H1 (cell line): ENCODE measurements at regions not wholly inside any gene's neighbourhood (a gene's known extent, or its start where the extent isn't known, plus 50 kb on each side); places are given as distances from the start of the nearest gene placed in this dataset.

Source experiments
- CTCF ChIA-PET: fragments of 300-600 bp; sonication (Branson Sonifier 250); formaldehyde crosslinking; loops from one replicate; lab custom pipeline; 2021; ENCODE audit not compliant: partially characterized antibody; lab: Charles Lee
- POLR2A ChIA-PET: fragments of 300-600 bp; sonication (Branson Sonifier 250); formaldehyde crosslinking; loops from one replicate; lab custom pipeline; 2021; ENCODE audit warnings: inconsistent platforms; ENCODE audit not compliant: partially characterized antibody; lab: Charles Lee
- DNase-seq, 2 experiments: peaks; one replicate each; pipeline versions ENCODE4 v3.0.0 to v3.0.0-alpha.2; 2010 to 2022; ENCODE audit warnings: low spot score in 2 of 2, low read depth in 1 of 2, mixed read lengths in 1 of 2
- FAIRE-seq: peaks from 2 replicates; lab custom pipeline; 2011; peaks lifted over from hg19 to GRCh38; lab: Jason Lieb, UNC
- H2AFZ ChIP-seq: 2 replicates; pipeline ENCODE4 v1.8.1; 2012; ENCODE audit warnings: low read length, inconsistent platforms
- H2AK5ac ChIP-seq: 2 replicates; pipeline ENCODE4 v1.6.1; 2013; ENCODE audit warnings: low read depth, low read length
- H2BK120ac ChIP-seq: replicated peaks from 2 replicates; pipeline ENCODE3; 2013; ENCODE audit warnings: low read depth, low read length, inconsistent platforms
- H2BK12ac ChIP-seq: 2 replicates; pipeline ENCODE4 v1.6.1; 2013; ENCODE audit warnings: low read depth, low read length
- H2BK15ac ChIP-seq: 2 replicates; pipeline ENCODE4 v1.6.1; 2013; ENCODE audit warnings: low read length
- H2BK20ac ChIP-seq: 2 replicates; pipeline ENCODE4 v1.6.1; 2013; ENCODE audit warnings: low read length
- H2BK5ac ChIP-seq: 2 replicates; pipeline ENCODE4 v1.6.1; 2013; ENCODE audit warnings: low read depth, low read length
- H3K14ac ChIP-seq: 2 replicates; pipeline ENCODE4 v1.6.1; 2013; ENCODE audit warnings: inconsistent platforms; ENCODE audit not compliant: insufficient read length
- H3K18ac ChIP-seq: 2 replicates; pipeline ENCODE4 v1.6.1; 2013; ENCODE audit warnings: low read length; ENCODE audit errors: extremely low read depth
- H3K23ac ChIP-seq: 2 replicates; pipeline ENCODE4 v1.6.1; 2013; ENCODE audit warnings: inconsistent platforms; ENCODE audit not compliant: insufficient read length
- H3K23me2 ChIP-seq: 2 replicates; pipeline ENCODE4 v1.6.1; 2013; ENCODE audit warnings: low read depth, low read length
- H3K27ac ChIP-seq: 2 replicates; pipeline ENCODE4 v1.6.1; 2011; ENCODE audit warnings: low read depth, low read length, inconsistent platforms
- H3K27me3 ChIP-seq, 4 experiments: replicated peaks in 1 of 4; 1 replicate in 1 of 4; 2 replicates in 3 of 4; pipeline versions ENCODE4 v1.6.1 to v1.8.1; 2011 to 2013; ENCODE audit warnings: low read length in 3 of 4, mild to moderate bottlenecking in 3 of 4, inconsistent platforms in 2 of 4, mixed read lengths in 2 of 4, moderate library complexity in 1 of 4; ENCODE audit not compliant: control insufficient read depth in 3 of 4, insufficient read depth in 3 of 4; ENCODE audit errors: extremely low read depth in 1 of 4
- H3K36me3 ChIP-seq, 4 experiments: 2 replicates each; pipeline versions ENCODE4 v1.6.1 to v1.8.1; 2011 to 2013; ENCODE audit warnings: mild to moderate bottlenecking in 4 of 4, low read length in 3 of 4, moderate library complexity in 2 of 4, control low read depth in 1 of 4, inconsistent platforms in 1 of 4; ENCODE audit not compliant: insufficient read depth in 4 of 4, control insufficient read depth in 2 of 4
- H3K4ac ChIP-seq: replicated peaks from 2 replicates; pipeline ENCODE3; 2013; ENCODE audit warnings: low read length, low read depth, mixed read lengths, inconsistent platforms; ENCODE audit not compliant: insufficient read length
- H3K4me1 ChIP-seq, 4 experiments: replicated peaks in 1 of 4; 1 replicate in 1 of 4; 2 replicates in 3 of 4; pipeline versions ENCODE4 v1.6.1 to v1.8.1; 2011 to 2013; ENCODE audit warnings: low read length in 3 of 4, inconsistent platforms in 2 of 4, mixed read lengths in 1 of 4; ENCODE audit not compliant: insufficient read depth in 4 of 4, control insufficient read depth in 3 of 4
- H3K4me2 ChIP-seq, 2 experiments: 2 replicates each; pipeline versions ENCODE4 v1.6.1 to v1.8.1; 2011 to 2013; ENCODE audit warnings: low read depth in 2 of 2, low read length in 2 of 2, control low read depth in 1 of 2, inconsistent platforms in 1 of 2, mild to moderate bottlenecking in 1 of 2; ENCODE audit not compliant: insufficient read depth in 1 of 2
- H3K4me3 ChIP-seq, 4 experiments: fragments of 200-600, 300-600 bp in 1 of 4; sonication (generic), shearing (Covaris generic), sonication (Bioruptor Twin) in 1 of 4; 2 replicates each; pipeline versions ENCODE4 v1.5.1 to v1.8.1; 2011 to 2016; ENCODE audit warnings: low read length in 4 of 4, low read depth in 3 of 4, control low read depth in 2 of 4, inconsistent platforms in 2 of 4, mild to moderate bottlenecking in 2 of 4, mixed read lengths in 1 of 4, moderate library complexity in 1 of 4; ENCODE audit not compliant: insufficient read depth in 2 of 4; ENCODE audit errors: extremely low read depth in 1 of 4
- H3K56ac ChIP-seq: replicated peaks from 2 replicates; pipeline ENCODE3; 2013; ENCODE audit warnings: low read depth, mild to moderate bottlenecking, mixed read lengths, low read length, inconsistent platforms; ENCODE audit not compliant: insufficient read length
- H3K79me1 ChIP-seq: 2 replicates; pipeline ENCODE4 v1.6.1; 2013; ENCODE audit warnings: low read depth, low read length, control low read depth
- H3K79me2 ChIP-seq, 2 experiments: 2 replicates each; pipeline versions ENCODE4 v1.6.1 to v1.8.1; 2012 to 2013; ENCODE audit warnings: low read length in 2 of 2, mild to moderate bottlenecking in 2 of 2, inconsistent platforms in 1 of 2; ENCODE audit not compliant: insufficient read depth in 2 of 2, control insufficient read depth in 1 of 2
- H3K9ac ChIP-seq, 4 experiments: replicated peaks in 1 of 4; 1 replicate in 1 of 4; 2 replicates in 3 of 4; pipeline versions ENCODE4 v1.6.1 to v1.8.1; 2011 to 2013; ENCODE audit warnings: low read depth in 3 of 4, low read length in 3 of 4, control low read depth in 2 of 4, mild to moderate bottlenecking in 2 of 4, moderate library complexity in 2 of 4, inconsistent platforms in 1 of 4; ENCODE audit errors: extremely low read depth in 1 of 4
- H3K9me3 ChIP-seq, 2 experiments: 2 replicates each; pipeline versions ENCODE4 v1.6.1 to v1.8.1; 2012 to 2013; ENCODE audit warnings: mild to moderate bottlenecking in 2 of 2, moderate library complexity in 2 of 2, control low read depth in 1 of 2, inconsistent platforms in 1 of 2, low read depth in 1 of 2, low read length in 1 of 2, mixed read lengths in 1 of 2; ENCODE audit not compliant: insufficient read depth in 2 of 2
- H4K20me1 ChIP-seq, 2 experiments: replicated peaks in 1 of 2; 2 replicates each; pipeline versions ENCODE3 to v1.8.1; 2011 to 2013; ENCODE audit warnings: inconsistent platforms in 2 of 2, low read length in 2 of 2, mild to moderate bottlenecking in 1 of 2; ENCODE audit not compliant: insufficient read depth in 2 of 2, control insufficient read depth in 1 of 2
- H4K5ac ChIP-seq: 2 replicates; pipeline ENCODE4 v1.6.1; 2013; ENCODE audit warnings: low read length, low read depth, mixed read lengths, inconsistent platforms; ENCODE audit not compliant: insufficient read length
- H4K8ac ChIP-seq: 2 replicates; pipeline ENCODE4 v1.8.0; 2013; ENCODE audit warnings: mild to moderate bottlenecking, moderate library complexity, low read length, inconsistent platforms; ENCODE audit not compliant: insufficient read depth; ENCODE audit errors: extremely low read depth
- H4K91ac ChIP-seq: replicated peaks from 2 replicates; pipeline ENCODE3; 2013; ENCODE audit warnings: low read length, mixed read lengths, inconsistent platforms; ENCODE audit not compliant: insufficient read length
- CEBPB ChIP-seq: IDR thresholded peaks from 2 replicates; pipeline ENCODE4 v1.6.1; 2012; ENCODE audit warnings: low read depth, low read length
- CTBP2 ChIP-seq: IDR thresholded peaks from 2 replicates; pipeline ENCODE4 v1.7.0; 2011; ENCODE audit warnings: borderline replicate concordance, mild to moderate bottlenecking, moderate library complexity, mixed read lengths, low read length; ENCODE audit not compliant: insufficient read depth, insufficient read length
- CTCF ChIP-seq, 3 experiments: IDR thresholded peaks; 1 replicate in 2 of 3; 2 replicates in 1 of 3; pipeline versions ENCODE4 v1.5.1 to v1.6.1; 2011; ENCODE audit warnings: low read length in 3 of 3, mild to moderate bottlenecking in 3 of 3, inconsistent platforms in 2 of 3, low read depth in 1 of 3, moderate library complexity in 1 of 3; ENCODE audit not compliant: insufficient read depth in 1 of 3; ENCODE audit errors: control extremely low read depth in 1 of 3
- POU5F1 ChIP-seq: IDR thresholded peaks from 2 replicates; pipeline ENCODE4 v1.6.1; 2011; ENCODE audit warnings: low read depth, mild to moderate bottlenecking, low read length, moderate library complexity
- SIRT6 ChIP-seq: IDR thresholded peaks from one replicate; pipeline ENCODE4 v1.7.1; 2012; ENCODE audit warnings: low read length, inconsistent platforms
- SP1 ChIP-seq: IDR thresholded peaks from 2 replicates; pipeline ENCODE4 v1.6.1; 2011; ENCODE audit warnings: low read depth, low read length
- SUZ12 ChIP-seq: fragments of 200-600 bp; sonication (generic); IDR thresholded peaks from 2 replicates; pipeline ENCODE4 v1.6.1; 2012; ENCODE audit warnings: mild to moderate bottlenecking, inconsistent platforms, low read length, moderate library complexity, mixed read lengths
- TAF1 ChIP-seq: IDR thresholded peaks from 2 replicates; pipeline ENCODE4 v1.6.1; 2011; ENCODE audit warnings: mild to moderate bottlenecking, low read depth, low read length
- TBP ChIP-seq: IDR thresholded peaks from 2 replicates; pipeline ENCODE4 v1.6.1; 2011; ENCODE audit warnings: low read depth, low read length, improper control_type of control experiment
- WGBS, 2 experiments: shearing (Covaris generic) in 1 of 2; methylation state at CpG; one replicate each; pipeline versions ENCODE4 v1.1.6 to v1.1.7; 2013 to 2015; ENCODE audit warnings: low lambda C conversion rate in 2 of 2, mixed read lengths in 2 of 2, inconsistent platforms in 1 of 2, low coverage in 1 of 2, missing lambda C conversion rate in 1 of 2; ENCODE audit not compliant: insufficient replicate concordance in 2 of 2, insufficient coverage in 1 of 2, insufficient read length in 1 of 2; ENCODE audit errors: extremely low coverage in 1 of 2, missing lambda C conversion rate in 1 of 2; 5-methylcytosine and 5-hydroxymethylcytosine counted together
- TF ChIP-seq, protein P1 (sequence below): IDR thresholded peaks from 2 replicates; pipeline ENCODE4 v1.6.1; 2012; ENCODE audit warnings: inconsistent platforms
- TF ChIP-seq, protein P2 (sequence below): IDR thresholded peaks from 2 replicates; pipeline ENCODE4 v1.6.1; 2011; ENCODE audit warnings: low read depth, mild to moderate bottlenecking, low read length; ENCODE audit not compliant: insufficient read depth

DNA sequence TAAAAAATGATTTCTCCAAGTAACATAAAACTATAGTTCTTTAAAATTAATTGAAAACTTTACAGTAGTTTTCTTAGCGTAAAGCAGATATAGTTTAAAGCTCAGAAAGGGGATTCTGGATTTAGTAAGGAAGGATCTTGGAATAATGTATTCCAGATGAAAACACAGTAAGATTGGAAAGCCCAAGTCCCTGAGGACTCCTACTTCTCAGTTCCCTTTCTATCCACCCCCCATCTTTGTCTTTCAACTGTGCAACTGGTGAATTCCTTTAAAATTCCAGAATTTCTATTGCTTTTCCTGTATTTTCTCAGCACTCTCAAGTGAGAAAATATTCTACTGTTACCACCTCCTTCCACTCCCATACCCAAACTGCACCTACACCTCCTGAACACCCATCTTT is 184.5 kb upstream of the FBN2 start:
- H3K14ac ChIP-seq: no peak overlapping the region
- H4K91ac ChIP-seq: no peak overlapping the region
- H3K27me3 ChIP-seq: no peaks in the 10 kb centered on the region
- H3K4me1 ChIP-seq: no peaks in the 10 kb centered on the region
- DNase-seq (no peak), FAIRE-seq (no peak)
- no peak overlapping the region for H4K8ac ChIP-seq
- H3K9me3 ChIP-seq: no peaks in the 10 kb centered on the region; a peak in 1 of 4 replicates
- H3K4me2 ChIP-seq: no peak overlapping the region
- no peaks in the 10 kb centered on the region for H3K23me2 ChIP-seq
- H3K9ac ChIP-seq: no peak overlapping the region
- no peak overlapping the region for H3K23ac ChIP-seq
- H2AK5ac ChIP-seq: no peak overlapping the region
- no peak overlapping the region for H3K4me3 ChIP-seq
- no peak overlapping the region for H2BK5ac ChIP-seq
- no peak overlapping the region for H3K56ac ChIP-seq
- no peaks in the 10 kb centered on the region for H3K79me2 ChIP-seq
- no peak overlapping the region for H2BK120ac ChIP-seq
- WGBS, 2 experiments: 85% methylated on average over 1 of the region's 1 CpG; no CpG with 5 or more reads in 1 of the 2 experiments
- no peak overlapping the region for H2BK15ac ChIP-seq
- H3K79me1 ChIP-seq: no peaks in the 10 kb centered on the region
- ChIA-PET POLR2A (no interaction called here), CTCF (interaction anchor here (1.3 kb wide), 1 partner anchor 27 kb away, joined by 4 read pairs; no protein-coding TSS in a partner anchor)
- no peak overlapping the region for H2BK20ac ChIP-seq
- no peaks in the 10 kb centered on the region for H4K20me1 ChIP-seq
- no peak overlapping the region for H2BK12ac ChIP-seq
- no peak overlapping the region for H2AFZ ChIP-seq
- H4K5ac ChIP-seq: no peak overlapping the region
- H3K36me3 ChIP-seq: no peaks in the 10 kb centered on the region
- H3K27ac ChIP-seq: no peak overlapping the region
- no peak overlapping the region for H3K4ac ChIP-seq
- H3K18ac ChIP-seq: no peak overlapping the region
- no peak for TF ChIP-seq TBP
- TF ChIP-seq SUZ12: no peak
- TF ChIP-seq SP1: no peak
- TF ChIP-seq POU5F1: no peak
- no peak for TF ChIP-seq CTCF (IDR thresholded peaks at IDR 0.05; ENCODE audit: control extremely low read depth in 1 of 3, insufficient read depth in 1 of 3, low read depth in 1 of 3, low read length in 3 of 3)
- no peak for TF ChIP-seq SIRT6
- TF ChIP-seq, protein P1, sequence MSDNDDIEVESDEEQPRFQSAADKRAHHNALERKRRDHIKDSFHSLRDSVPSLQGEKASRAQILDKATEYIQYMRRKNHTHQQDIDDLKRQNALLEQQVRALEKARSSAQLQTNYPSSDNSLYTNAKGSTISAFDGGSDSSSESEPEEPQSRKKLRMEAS: no peak
- TF ChIP-seq, protein P2, sequence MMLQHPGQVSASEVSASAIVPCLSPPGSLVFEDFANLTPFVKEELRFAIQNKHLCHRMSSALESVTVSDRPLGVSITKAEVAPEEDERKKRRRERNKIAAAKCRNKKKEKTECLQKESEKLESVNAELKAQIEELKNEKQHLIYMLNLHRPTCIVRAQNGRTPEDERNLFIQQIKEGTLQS: no peak
- no peak for TF ChIP-seq CEBPB
- TF ChIP-seq TAF1: no peak
- TF ChIP-seq CTBP2: no peak
